Type B pancreatic cell (in vitro differentiated cells): ENCODE measurements at regions not wholly inside any gene's neighbourhood (a gene's known extent, or its start where the extent isn't known, plus 50 kb on each side); places are given as distances from the start of the nearest gene placed in this dataset.
"Not testable (repeated sequence)": the region's sequence is repeated elsewhere in the genome, so short reads cannot be mapped to it uniquely, and the experiment has no call there.

Experiments
- DNase-seq: peaks from one replicate; pipeline ENCODE4 v3.0.0; 2021; ENCODE audit warnings: mixed read lengths; ENCODE audit not compliant: unreplicated experiment; ENCODE audit errors: extremely low spot score
- H3K27ac Mint-ChIP-seq: 2 replicates; pipeline ENCODE4 v1.8.0; 2021; ENCODE audit warnings: mild to moderate bottlenecking, mixed read lengths
- H3K27me3 Mint-ChIP-seq: 2 replicates; pipeline ENCODE4 v1.8.0; 2021; ENCODE audit warnings: mixed read lengths
- H3K36me3 Mint-ChIP-seq: 2 replicates; pipeline ENCODE4 v1.8.0; 2021; ENCODE audit warnings: mixed read lengths
- H3K4me1 Mint-ChIP-seq: one replicate; pipeline ENCODE4 v1.8.0; 2021; ENCODE audit warnings: mixed read lengths; ENCODE audit not compliant: unreplicated experiment
- H3K4me3 Mint-ChIP-seq: 2 replicates; pipeline ENCODE4 v1.8.0; 2021; ENCODE audit warnings: mild to moderate bottlenecking, mixed read lengths
- H3K9me3 Mint-ChIP-seq: 2 replicates; pipeline ENCODE4 v1.8.0; 2021; ENCODE audit warnings: mixed read lengths
- CTCF ChIP-seq: fragments of 200-600 bp; sonication (generic); conservative IDR thresholded peaks from 2 replicates; pipeline ENCODE4 v1.5.0; 2021; ENCODE audit warnings: antibody characterized with exemption, mild to moderate bottlenecking

GRCh38 chr21:14645702-14646101, 99.6 kb upstream of the SAMSN1 start:
- Mint-ChIP-seq H3K36me3 (no peaks in the 10 kb centered on the region), H3K27ac (no peak overlapping the region), H3K4me3 (no peak overlapping the region), H3K9me3 (peaks cover 8% of the 10 kb centered on the region), H3K4me1 (no peaks in the 10 kb centered on the region), H3K27me3 (no peaks in the 10 kb centered on the region)
- TF ChIP-seq CTCF, result no peak
- DNase-seq, result no peak

- Mint-ChIP-seq H3K9me3 (no peaks in the 10 kb centered on the region), H3K36me3 (no peaks in the 10 kb centered on the region), H3K27ac (no peak overlapping the region), H3K4me3 (no peak overlapping the region), H3K4me1 (no peaks in the 10 kb centered on the region), H3K27me3 (no peaks in the 10 kb centered on the region)
- TF ChIP-seq CTCF, result no peak
- no peak for DNase-seq
Measured at GRCh38 chr21:14632359-14632758, 86.2 kb upstream of the SAMSN1 start.

GRCh38 chr21:14630556-14631069, 84.5 kb upstream of the SAMSN1 start:
- Mint-ChIP-seq H3K36me3 (no peaks in the 10 kb centered on the region), H3K4me1 (no peaks in the 10 kb centered on the region), H3K4me3 (no peak overlapping the region), H3K27me3 (no peaks in the 10 kb centered on the region), H3K9me3 (no peaks in the 10 kb centered on the region), H3K27ac (no peak overlapping the region)
- DNase-seq, result no peak
- TF ChIP-seq CTCF, result no peak

GRCh38 chr21:14629461-14629860, 83.3 kb upstream of the SAMSN1 start:
- Mint-ChIP-seq H3K4me1 (no peaks in the 10 kb centered on the region), H3K27ac (no peak overlapping the region), H3K27me3 (no peaks in the 10 kb centered on the region), H3K36me3 (no peaks in the 10 kb centered on the region), H3K9me3 (no peaks in the 10 kb centered on the region), H3K4me3 (no peak overlapping the region)
- TF ChIP-seq CTCF, result no peak
- DNase-seq, result no peak

- not testable (repeated sequence) for H3K9me3 Mint-ChIP-seq, H3K4me3 Mint-ChIP-seq, H3K27me3 Mint-ChIP-seq, H3K27ac Mint-ChIP-seq, DNase-seq, H3K4me1 Mint-ChIP-seq, H3K36me3 Mint-ChIP-seq
Measured at GRCh38 chr21:14623079-14623478, 77.0 kb upstream of the SAMSN1 start.

GRCh38 chr21:14620152-14620551, 74.0 kb upstream of the SAMSN1 start:
- H3K9me3 Mint-ChIP-seq, result peaks cover 5% of the 10 kb centered on the region
- no peak for DNase-seq
- peaks cover 12% of the 10 kb centered on the region for H3K4me1 Mint-ChIP-seq
- H3K27ac Mint-ChIP-seq, result no peak overlapping the region
- H3K27me3 Mint-ChIP-seq, result peaks cover 3% of the 10 kb centered on the region
- H3K36me3 Mint-ChIP-seq, result no peaks in the 10 kb centered on the region
- TF ChIP-seq CTCF, result no peak
- H3K4me3 Mint-ChIP-seq, result no peak overlapping the region
